ENCODE measurements at regions not wholly inside any gene's neighbourhood (a gene's known extent, or its start where the extent isn't known, plus 50 kb on each side); places are given as distances from the start of the nearest gene placed in this dataset.

DNA sequence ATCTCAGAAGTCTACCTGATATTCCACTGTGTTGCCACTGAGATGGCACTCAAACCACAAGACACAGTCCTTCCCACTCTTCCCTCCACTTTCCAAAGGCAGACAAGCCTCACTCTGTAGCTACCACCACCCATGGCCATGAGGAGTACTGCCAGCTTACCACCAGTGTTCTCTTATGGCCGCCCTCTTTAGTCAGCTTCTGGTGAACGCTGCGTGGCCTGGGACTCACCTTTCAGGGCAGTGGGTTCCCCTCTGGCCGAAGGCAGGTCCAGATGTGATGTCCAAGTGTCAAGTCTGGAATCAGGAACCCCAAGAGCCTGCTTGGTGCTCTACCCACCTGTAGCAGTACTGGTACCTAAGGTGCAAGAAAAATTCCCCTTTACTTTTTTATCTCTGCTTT is 580.8 kb downstream of the LRRIQ3 start:
- Histone ChIP-seq H3K27ac (ENCODE audit: low read depth, low read length) (no peak overlapping the region), H3K36me3 (ENCODE audit: insufficient read depth, low read length) (no peaks in the 10 kb centered on the region), H3K9me3 (ENCODE audit: control insufficient read depth in 1 of 2, low read length in 2 of 2) (no peaks in the 10 kb centered on the region), H3K4me3 (ENCODE audit: low read length in 2 of 2) (no peak overlapping the region), H3K4me1 (ENCODE audit: insufficient read depth, low read length) (no peaks in the 10 kb centered on the region), H3K27me3 (ENCODE audit: insufficient read depth, low read length) (no peaks in the 10 kb centered on the region)
- DNase-seq: no peak
- no peaks in the 10 kb centered on the region for H3K4me1 Mint-ChIP-seq
- no peaks in the 10 kb centered on the region for H3K27me3 Mint-ChIP-seq
- ChIA-PET CTCF (ENCODE audit: partially characterized antibody) (no interaction called here), POLR2A (ENCODE audit: partially characterized antibody) (no interaction called here)
- intact Hi-C loops (cut with micrococcal nuclease): no loop called here
- H3K4me3 Mint-ChIP-seq: no peak overlapping the region
- H3K36me3 Mint-ChIP-seq: no peaks in the 10 kb centered on the region
- H3K27ac Mint-ChIP-seq: no peak overlapping the region
- H3K9me3 Mint-ChIP-seq: peaks cover 2 to 10% (median 5%) of the 10 kb centered on the region in 8 donors

- H3K36me3 ChIP-seq (ENCODE audit: insufficient read depth, low read length): no peaks in the 10 kb centered on the region
- CTCF ChIA-PET (ENCODE audit: partially characterized antibody): no interaction called here
- Mint-ChIP-seq H3K27me3 (no peaks in the 10 kb centered on the region), H3K4me3 (no peak overlapping the region), H3K4me1 (no peaks in the 10 kb centered on the region), H3K27ac (no peak overlapping the region), H3K9me3 (peaks cover 0 to 7% (median under 1%) of the 10 kb centered on the region in 8 donors), H3K36me3 (no peaks in the 10 kb centered on the region)
- no peaks in the 10 kb centered on the region for H3K9me3 ChIP-seq (ENCODE audit: control insufficient read depth in 1 of 2, low read length in 2 of 2)
- intact Hi-C loops (cut with micrococcal nuclease): no loop called here
- DNase-seq: no peak
- H3K27me3 ChIP-seq (ENCODE audit: insufficient read depth, low read length): no peaks in the 10 kb centered on the region
- no peak overlapping the region for H3K4me3 ChIP-seq (ENCODE audit: low read length in 2 of 2)
- POLR2A ChIA-PET (ENCODE audit: partially characterized antibody): no interaction called here
- H3K4me1 ChIP-seq (ENCODE audit: insufficient read depth, low read length): no peaks in the 10 kb centered on the region
- no peak overlapping the region for H3K27ac ChIP-seq (ENCODE audit: low read depth, low read length)
Observed at GRCh38 chr1:73611681-73612080, 586.3 kb downstream of the LRRIQ3 start.

DNA sequence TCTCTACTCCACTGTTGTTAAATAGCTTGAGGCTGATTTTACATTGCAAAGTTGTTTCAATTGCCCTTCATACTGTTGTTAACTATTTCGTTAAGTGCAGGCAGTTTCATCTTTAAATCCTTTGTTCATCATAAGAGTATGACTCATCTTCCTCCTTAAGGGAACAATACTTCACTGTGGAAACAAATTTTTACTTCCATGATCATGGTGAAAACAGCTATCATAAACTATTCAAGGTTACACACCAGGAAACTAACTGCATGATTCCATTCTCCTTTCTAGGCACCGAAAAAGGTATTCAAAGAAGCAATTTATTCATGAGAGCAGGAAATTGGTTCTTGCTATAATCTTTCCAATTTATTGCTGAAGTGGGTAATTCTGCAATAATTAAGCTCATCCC is 593.2 kb downstream of the LRRIQ3 start:
- ChIA-PET POLR2A (ENCODE audit: partially characterized antibody) (no interaction called here), CTCF (ENCODE audit: partially characterized antibody) (no interaction called here)
- H3K27me3 ChIP-seq (ENCODE audit: insufficient read depth, low read length): no peaks in the 10 kb centered on the region
- H3K4me3 ChIP-seq (ENCODE audit: low read length in 2 of 2): no peak overlapping the region
- Mint-ChIP-seq H3K4me1 (no peaks in the 10 kb centered on the region), H3K36me3 (no peaks in the 10 kb centered on the region), H3K27ac (no peak overlapping the region), H3K27me3 (no peaks in the 10 kb centered on the region), H3K9me3 (peaks cover 0 to 15% (median 3%) of the 10 kb centered on the region in 8 donors), H3K4me3 (no peak overlapping the region)
- no peaks in the 10 kb centered on the region for H3K4me1 ChIP-seq (ENCODE audit: insufficient read depth, low read length)
- intact Hi-C loops (cut with micrococcal nuclease): no loop called here
- H3K36me3 ChIP-seq (ENCODE audit: insufficient read depth, low read length): no peaks in the 10 kb centered on the region
- no peaks in the 10 kb centered on the region for H3K9me3 ChIP-seq (ENCODE audit: control insufficient read depth in 1 of 2, low read length in 2 of 2)
- H3K27ac ChIP-seq (ENCODE audit: low read depth, low read length): no peak overlapping the region
- no peak for DNase-seq

DNA sequence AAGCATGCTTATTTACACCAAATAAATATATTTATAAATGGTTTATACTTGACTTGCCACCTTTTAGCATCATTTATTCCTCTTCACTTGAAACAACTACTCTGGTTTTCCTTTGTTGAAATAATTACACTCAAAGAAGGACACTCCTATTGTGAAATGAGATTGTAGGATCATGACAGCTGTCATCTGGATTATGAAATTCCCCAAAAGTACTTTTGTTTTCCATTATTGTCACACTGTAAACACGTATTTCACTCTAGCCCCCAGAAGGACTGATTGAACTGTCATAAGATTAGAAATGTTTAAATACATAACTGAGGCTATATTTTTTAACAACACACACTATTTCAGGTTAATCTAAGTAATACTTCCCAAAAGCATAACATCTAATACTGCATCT is 593.8 kb downstream of the LRRIQ3 start:
- Mint-ChIP-seq H3K27ac (no peak overlapping the region), H3K4me3 (no peak overlapping the region), H3K4me1 (no peaks in the 10 kb centered on the region), H3K9me3 (peaks cover 0 to 15% (median 3%) of the 10 kb centered on the region in 8 donors), H3K27me3 (no peaks in the 10 kb centered on the region), H3K36me3 (no peaks in the 10 kb centered on the region)
- CTCF ChIA-PET (ENCODE audit: partially characterized antibody): no interaction called here
- DNase-seq: no peak
- Histone ChIP-seq H3K27ac (ENCODE audit: low read depth, low read length) (no peak overlapping the region), H3K4me3 (ENCODE audit: low read length in 2 of 2) (no peak overlapping the region), H3K36me3 (ENCODE audit: insufficient read depth, low read length) (no peaks in the 10 kb centered on the region), H3K9me3 (ENCODE audit: control insufficient read depth in 1 of 2, low read length in 2 of 2) (no peaks in the 10 kb centered on the region), H3K4me1 (ENCODE audit: insufficient read depth, low read length) (no peaks in the 10 kb centered on the region), H3K27me3 (ENCODE audit: insufficient read depth, low read length) (no peaks in the 10 kb centered on the region)
- POLR2A ChIA-PET (ENCODE audit: partially characterized antibody): no interaction called here
- intact Hi-C loops (cut with micrococcal nuclease): no loop called here

DNA sequence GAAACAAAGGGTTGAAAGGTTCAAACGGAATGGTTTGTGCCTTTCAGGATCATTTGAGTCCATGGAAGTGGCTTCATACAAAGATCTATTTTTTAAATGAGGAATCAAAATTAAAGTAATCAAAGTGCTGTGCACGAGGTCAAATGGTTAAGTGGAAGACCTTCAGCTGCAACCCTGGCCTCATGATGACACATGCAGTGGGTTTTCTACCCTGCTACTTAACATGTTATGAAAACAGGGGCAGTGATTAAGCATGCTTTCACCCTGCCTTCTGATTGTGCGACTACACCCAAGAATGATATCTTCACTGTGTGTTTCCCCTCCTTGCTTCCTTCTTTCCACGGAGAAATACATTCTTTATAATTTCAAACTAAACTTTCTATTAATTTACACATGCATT is 604.2 kb downstream of the LRRIQ3 start:
- peaks cover 3 to 19% (median 9%) of the 10 kb centered on the region in 8 donors for H3K9me3 Mint-ChIP-seq
- H3K27me3 Mint-ChIP-seq: no peaks in the 10 kb centered on the region
- ChIA-PET CTCF (ENCODE audit: partially characterized antibody) (no interaction called here), POLR2A (ENCODE audit: partially characterized antibody) (no interaction called here)
- no peaks in the 10 kb centered on the region for H3K27me3 ChIP-seq (ENCODE audit: insufficient read depth, low read length)
- H3K4me1 Mint-ChIP-seq: peaks cover 0 to 3% (median 0%) of the 10 kb centered on the region in 4 donors
- H3K27ac ChIP-seq (ENCODE audit: low read depth, low read length): no peak overlapping the region
- H3K27ac Mint-ChIP-seq: no peak overlapping the region
- no peaks in the 10 kb centered on the region for H3K36me3 Mint-ChIP-seq
- no peak for DNase-seq
- no peak overlapping the region for H3K4me3 Mint-ChIP-seq
- H3K9me3 ChIP-seq (ENCODE audit: control insufficient read depth in 1 of 2, low read length in 2 of 2): no peaks in the 10 kb centered on the region
- no peaks in the 10 kb centered on the region for H3K36me3 ChIP-seq (ENCODE audit: insufficient read depth, low read length)
- H3K4me1 ChIP-seq (ENCODE audit: insufficient read depth, low read length): no peaks in the 10 kb centered on the region
- intact Hi-C loops (cut with micrococcal nuclease): no loop called here
- no peak overlapping the region for H3K4me3 ChIP-seq (ENCODE audit: low read length in 2 of 2)

GRCh38 chr1:73593364-73593763 is 604.6 kb downstream of the LRRIQ3 start:
- Mint-ChIP-seq H3K36me3 (no peaks in the 10 kb centered on the region), H3K4me1 (peaks cover 0 to 3% (median 0%) of the 10 kb centered on the region in 4 donors), H3K4me3 (no peak overlapping the region), H3K27me3 (no peaks in the 10 kb centered on the region), H3K27ac (no peak overlapping the region), H3K9me3 (peaks cover 3 to 15% (median 11%) of the 10 kb centered on the region in 8 donors)
- H3K4me1 ChIP-seq (ENCODE audit: insufficient read depth, low read length): no peaks in the 10 kb centered on the region
- POLR2A ChIA-PET (ENCODE audit: partially characterized antibody): no interaction called here
- CTCF ChIA-PET (ENCODE audit: partially characterized antibody): no interaction called here
- intact Hi-C loops (cut with micrococcal nuclease): no loop called here
- H3K9me3 ChIP-seq (ENCODE audit: control insufficient read depth in 1 of 2, low read length in 2 of 2): no peaks in the 10 kb centered on the region
- no peak for DNase-seq
- H3K27ac ChIP-seq (ENCODE audit: low read depth, low read length): no peak overlapping the region
- H3K27me3 ChIP-seq (ENCODE audit: insufficient read depth, low read length): no peaks in the 10 kb centered on the region
- H3K36me3 ChIP-seq (ENCODE audit: insufficient read depth, low read length): no peaks in the 10 kb centered on the region
- H3K4me3 ChIP-seq (ENCODE audit: low read length in 2 of 2): no peak overlapping the region

DNA sequence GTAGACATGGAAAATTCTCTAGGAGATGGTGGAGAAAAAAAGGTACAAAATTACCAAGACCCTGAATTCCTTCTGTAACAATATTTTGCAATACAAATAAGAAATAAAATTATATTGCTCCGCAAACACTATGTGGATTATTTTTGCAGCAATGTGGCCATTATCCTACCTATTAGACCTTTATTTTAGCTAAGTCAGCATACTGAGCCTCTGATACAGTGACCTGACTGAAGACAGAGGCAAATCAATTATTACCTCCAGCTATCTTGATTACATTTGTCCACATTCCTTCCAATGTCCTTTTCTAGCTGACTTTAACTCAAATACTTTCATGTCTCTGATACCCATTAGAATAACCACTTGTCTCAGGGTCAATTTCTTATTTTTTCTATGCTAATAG is 610.9 kb downstream of the LRRIQ3 start:
- Histone ChIP-seq H3K36me3 (ENCODE audit: insufficient read depth, low read length) (no peaks in the 10 kb centered on the region), H3K4me1 (ENCODE audit: insufficient read depth, low read length) (no peaks in the 10 kb centered on the region), H3K9me3 (ENCODE audit: control insufficient read depth in 1 of 2, low read length in 2 of 2) (no peaks in the 10 kb centered on the region), H3K27me3 (ENCODE audit: insufficient read depth, low read length) (no peaks in the 10 kb centered on the region), H3K4me3 (ENCODE audit: low read length in 2 of 2) (no peak overlapping the region), H3K27ac (ENCODE audit: low read depth, low read length) (no peak overlapping the region)
- H3K27ac Mint-ChIP-seq: no peak overlapping the region
- intact Hi-C loops (cut with micrococcal nuclease): no loop called here
- no peaks in the 10 kb centered on the region for H3K36me3 Mint-ChIP-seq
- H3K4me3 Mint-ChIP-seq: no peak overlapping the region
- CTCF ChIA-PET (ENCODE audit: partially characterized antibody): no interaction called here
- DNase-seq: no peak
- no peaks in the 10 kb centered on the region for H3K4me1 Mint-ChIP-seq
- H3K27me3 Mint-ChIP-seq: no peaks in the 10 kb centered on the region
- POLR2A ChIA-PET (ENCODE audit: partially characterized antibody): no interaction called here
- H3K9me3 Mint-ChIP-seq: peaks cover 0 to 19% (median 9%) of the 10 kb centered on the region in 8 donors

DNA sequence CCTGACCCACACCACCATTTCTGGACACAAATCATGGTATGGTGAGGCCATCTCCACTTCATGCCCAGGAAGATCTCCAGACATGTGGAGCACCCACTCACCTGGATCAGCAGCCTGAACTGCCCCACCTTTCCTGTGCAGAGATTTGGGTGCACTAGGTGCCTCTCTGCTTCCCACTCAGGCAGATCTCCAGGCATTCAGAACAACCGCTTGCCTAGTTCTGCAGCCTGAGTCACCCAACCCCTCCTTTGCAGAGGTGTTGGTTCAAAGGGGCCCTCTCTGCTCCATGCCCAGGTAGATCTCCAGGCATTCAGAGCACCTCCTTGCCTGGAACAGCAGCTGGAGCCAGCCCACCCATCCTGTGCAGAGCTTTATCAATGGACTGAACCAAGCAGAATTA is 620.8 kb downstream of the LRRIQ3 start:
- Histone ChIP-seq H3K9me3 (ENCODE audit: control insufficient read depth in 1 of 2, low read length in 2 of 2) (no peaks in the 10 kb centered on the region), H3K4me1 (ENCODE audit: insufficient read depth, low read length) (no peaks in the 10 kb centered on the region), H3K36me3 (ENCODE audit: insufficient read depth, low read length) (no peaks in the 10 kb centered on the region), H3K27ac (ENCODE audit: low read depth, low read length) (no peak overlapping the region), H3K27me3 (ENCODE audit: insufficient read depth, low read length) (no peaks in the 10 kb centered on the region), H3K4me3 (ENCODE audit: low read length in 2 of 2) (no peak overlapping the region)
- Mint-ChIP-seq H3K4me1 (no peaks in the 10 kb centered on the region), H3K4me3 (no peak overlapping the region), H3K27me3 (no peaks in the 10 kb centered on the region), H3K27ac (no peak overlapping the region), H3K36me3 (no peaks in the 10 kb centered on the region), H3K9me3 (peaks cover 0 to 22% (median 9%) of the 10 kb centered on the region in 8 donors)
- intact Hi-C loops (cut with micrococcal nuclease): no loop called here
- no peak for DNase-seq
- CTCF ChIA-PET (ENCODE audit: partially characterized antibody): no interaction called here
- POLR2A ChIA-PET (ENCODE audit: partially characterized antibody): no interaction called here
